H1 (cell line): ENCODE measurements at regions not wholly inside any gene's neighbourhood (a gene's known extent, or its start where the extent isn't known, plus 50 kb on each side); places are given as distances from the start of the nearest gene placed in this dataset.

Experiments
- ASH2L ChIP-seq: fragments of 200-600, 300-600 bp; sonication (generic); IDR thresholded peaks from one replicate; pipeline ENCODE4 v1.7.1; 2017; ENCODE audit warnings: low read length
- BCL11A ChIP-seq, 2 experiments: IDR thresholded peaks; one replicate each; pipeline ENCODE4 v1.6.1; 2011; ENCODE audit warnings: low read depth in 2 of 2, low read length in 2 of 2, mild to moderate bottlenecking in 2 of 2
- HDAC6 ChIP-seq: IDR thresholded peaks from one replicate; pipeline ENCODE4 v1.7.1; 2012; ENCODE audit warnings: low read depth, mild to moderate bottlenecking, inconsistent platforms, low read length, moderate library complexity
- RBBP5 ChIP-seq: IDR thresholded peaks from 2 replicates; pipeline ENCODE4 v1.7.1; 2012; ENCODE audit warnings: low read depth, mild to moderate bottlenecking, inconsistent platforms, low read length, moderate library complexity, borderline replicate concordance
- SIX5 ChIP-seq: IDR thresholded peaks from 2 replicates; pipeline ENCODE4 v1.6.1; 2011; ENCODE audit warnings: mild to moderate bottlenecking, low read depth, low read length
- TCF12 ChIP-seq: IDR thresholded peaks from 2 replicates; pipeline ENCODE4 v1.6.1; 2011; ENCODE audit warnings: low read depth, mild to moderate bottlenecking, low read length
- ZNF274 ChIP-seq: IDR thresholded peaks from 2 replicates; pipeline ENCODE4 v1.7.0; 2012; ENCODE audit warnings: low read length, borderline replicate concordance; ENCODE audit errors: extremely low read depth
- TF ChIP-seq, protein P1 (sequence below): fragments of 300-600 bp; sonication (generic); IDR thresholded peaks from 2 replicates; pipeline ENCODE4 v1.7.1; 2012; ENCODE audit warnings: low read length, moderate library complexity, mild to moderate bottlenecking, inconsistent platforms; ENCODE audit not compliant: insufficient replicate concordance
- TF ChIP-seq, protein P2 (sequence below): IDR thresholded peaks from 2 replicates; pipeline ENCODE4 v1.6.1; 2012; ENCODE audit warnings: low read length, inconsistent platforms

DNA sequence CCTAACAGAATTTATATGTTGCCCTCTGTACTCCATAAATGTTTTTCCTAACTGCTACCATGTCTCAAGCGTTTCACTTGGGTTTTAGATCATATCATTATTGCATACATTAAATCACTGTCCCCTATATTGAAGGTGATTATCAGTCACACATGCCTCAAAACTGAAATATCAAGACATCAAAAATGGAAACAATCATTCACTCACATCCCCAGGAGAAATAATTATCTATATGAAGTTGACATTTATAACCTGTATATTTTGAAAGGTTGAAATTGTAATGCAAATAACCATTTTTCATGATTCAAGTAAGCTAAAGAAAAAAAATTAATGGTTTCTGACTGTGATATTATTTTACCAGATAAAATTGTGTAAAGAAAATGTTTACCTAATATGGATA, 1695.0 kb downstream of the SLITRK1 start (continued):
- TF ChIP-seq, protein P1, sequence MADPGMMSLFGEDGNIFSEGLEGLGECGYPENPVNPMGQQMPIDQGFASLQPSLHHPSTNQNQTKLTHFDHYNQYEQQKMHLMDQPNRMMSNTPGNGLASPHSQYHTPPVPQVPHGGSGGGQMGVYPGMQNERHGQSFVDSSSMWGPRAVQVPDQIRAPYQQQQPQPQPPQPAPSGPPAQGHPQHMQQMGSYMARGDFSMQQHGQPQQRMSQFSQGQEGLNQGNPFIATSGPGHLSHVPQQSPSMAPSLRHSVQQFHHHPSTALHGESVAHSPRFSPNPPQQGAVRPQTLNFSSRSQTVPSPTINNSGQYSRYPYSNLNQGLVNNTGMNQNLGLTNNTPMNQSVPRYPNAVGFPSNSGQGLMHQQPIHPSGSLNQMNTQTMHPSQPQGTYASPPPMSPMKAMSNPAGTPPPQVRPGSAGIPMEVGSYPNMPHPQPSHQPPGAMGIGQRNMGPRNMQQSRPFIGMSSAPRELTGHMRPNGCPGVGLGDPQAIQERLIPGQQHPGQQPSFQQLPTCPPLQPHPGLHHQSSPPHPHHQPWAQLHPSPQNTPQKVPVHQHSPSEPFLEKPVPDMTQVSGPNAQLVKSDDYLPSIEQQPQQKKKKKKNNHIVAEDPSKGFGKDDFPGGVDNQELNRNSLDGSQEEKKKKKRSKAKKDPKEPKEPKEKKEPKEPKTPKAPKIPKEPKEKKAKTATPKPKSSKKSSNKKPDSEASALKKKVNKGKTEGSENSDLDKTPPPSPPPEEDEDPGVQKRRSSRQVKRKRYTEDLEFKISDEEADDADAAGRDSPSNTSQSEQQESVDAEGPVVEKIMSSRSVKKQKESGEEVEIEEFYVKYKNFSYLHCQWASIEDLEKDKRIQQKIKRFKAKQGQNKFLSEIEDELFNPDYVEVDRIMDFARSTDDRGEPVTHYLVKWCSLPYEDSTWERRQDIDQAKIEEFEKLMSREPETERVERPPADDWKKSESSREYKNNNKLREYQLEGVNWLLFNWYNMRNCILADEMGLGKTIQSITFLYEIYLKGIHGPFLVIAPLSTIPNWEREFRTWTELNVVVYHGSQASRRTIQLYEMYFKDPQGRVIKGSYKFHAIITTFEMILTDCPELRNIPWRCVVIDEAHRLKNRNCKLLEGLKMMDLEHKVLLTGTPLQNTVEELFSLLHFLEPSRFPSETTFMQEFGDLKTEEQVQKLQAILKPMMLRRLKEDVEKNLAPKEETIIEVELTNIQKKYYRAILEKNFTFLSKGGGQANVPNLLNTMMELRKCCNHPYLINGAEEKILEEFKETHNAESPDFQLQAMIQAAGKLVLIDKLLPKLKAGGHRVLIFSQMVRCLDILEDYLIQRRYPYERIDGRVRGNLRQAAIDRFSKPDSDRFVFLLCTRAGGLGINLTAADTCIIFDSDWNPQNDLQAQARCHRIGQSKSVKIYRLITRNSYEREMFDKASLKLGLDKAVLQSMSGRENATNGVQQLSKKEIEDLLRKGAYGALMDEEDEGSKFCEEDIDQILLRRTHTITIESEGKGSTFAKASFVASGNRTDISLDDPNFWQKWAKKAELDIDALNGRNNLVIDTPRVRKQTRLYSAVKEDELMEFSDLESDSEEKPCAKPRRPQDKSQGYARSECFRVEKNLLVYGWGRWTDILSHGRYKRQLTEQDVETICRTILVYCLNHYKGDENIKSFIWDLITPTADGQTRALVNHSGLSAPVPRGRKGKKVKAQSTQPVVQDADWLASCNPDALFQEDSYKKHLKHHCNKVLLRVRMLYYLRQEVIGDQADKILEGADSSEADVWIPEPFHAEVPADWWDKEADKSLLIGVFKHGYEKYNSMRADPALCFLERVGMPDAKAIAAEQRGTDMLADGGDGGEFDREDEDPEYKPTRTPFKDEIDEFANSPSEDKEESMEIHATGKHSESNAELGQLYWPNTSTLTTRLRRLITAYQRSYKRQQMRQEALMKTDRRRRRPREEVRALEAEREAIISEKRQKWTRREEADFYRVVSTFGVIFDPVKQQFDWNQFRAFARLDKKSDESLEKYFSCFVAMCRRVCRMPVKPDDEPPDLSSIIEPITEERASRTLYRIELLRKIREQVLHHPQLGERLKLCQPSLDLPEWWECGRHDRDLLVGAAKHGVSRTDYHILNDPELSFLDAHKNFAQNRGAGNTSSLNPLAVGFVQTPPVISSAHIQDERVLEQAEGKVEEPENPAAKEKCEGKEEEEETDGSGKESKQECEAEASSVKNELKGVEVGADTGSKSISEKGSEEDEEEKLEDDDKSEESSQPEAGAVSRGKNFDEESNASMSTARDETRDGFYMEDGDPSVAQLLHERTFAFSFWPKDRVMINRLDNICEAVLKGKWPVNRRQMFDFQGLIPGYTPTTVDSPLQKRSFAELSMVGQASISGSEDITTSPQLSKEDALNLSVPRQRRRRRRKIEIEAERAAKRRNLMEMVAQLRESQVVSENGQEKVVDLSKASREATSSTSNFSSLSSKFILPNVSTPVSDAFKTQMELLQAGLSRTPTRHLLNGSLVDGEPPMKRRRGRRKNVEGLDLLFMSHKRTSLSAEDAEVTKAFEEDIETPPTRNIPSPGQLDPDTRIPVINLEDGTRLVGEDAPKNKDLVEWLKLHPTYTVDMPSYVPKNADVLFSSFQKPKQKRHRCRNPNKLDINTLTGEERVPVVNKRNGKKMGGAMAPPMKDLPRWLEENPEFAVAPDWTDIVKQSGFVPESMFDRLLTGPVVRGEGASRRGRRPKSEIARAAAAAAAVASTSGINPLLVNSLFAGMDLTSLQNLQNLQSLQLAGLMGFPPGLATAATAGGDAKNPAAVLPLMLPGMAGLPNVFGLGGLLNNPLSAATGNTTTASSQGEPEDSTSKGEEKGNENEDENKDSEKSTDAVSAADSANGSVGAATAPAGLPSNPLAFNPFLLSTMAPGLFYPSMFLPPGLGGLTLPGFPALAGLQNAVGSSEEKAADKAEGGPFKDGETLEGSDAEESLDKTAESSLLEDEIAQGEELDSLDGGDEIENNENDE: no peak
- TF ChIP-seq SIX5 (no peak), ASH2L (no peak), ZNF274 (no peak), TCF12 (no peak), HDAC6 (no peak), RBBP5 (no peak), BCL11A (IDR thresholded peaks at IDR 0.05; ENCODE audit: low read depth in 2 of 2, low read length in 2 of 2) (no peak)
- TF ChIP-seq, protein P2, sequence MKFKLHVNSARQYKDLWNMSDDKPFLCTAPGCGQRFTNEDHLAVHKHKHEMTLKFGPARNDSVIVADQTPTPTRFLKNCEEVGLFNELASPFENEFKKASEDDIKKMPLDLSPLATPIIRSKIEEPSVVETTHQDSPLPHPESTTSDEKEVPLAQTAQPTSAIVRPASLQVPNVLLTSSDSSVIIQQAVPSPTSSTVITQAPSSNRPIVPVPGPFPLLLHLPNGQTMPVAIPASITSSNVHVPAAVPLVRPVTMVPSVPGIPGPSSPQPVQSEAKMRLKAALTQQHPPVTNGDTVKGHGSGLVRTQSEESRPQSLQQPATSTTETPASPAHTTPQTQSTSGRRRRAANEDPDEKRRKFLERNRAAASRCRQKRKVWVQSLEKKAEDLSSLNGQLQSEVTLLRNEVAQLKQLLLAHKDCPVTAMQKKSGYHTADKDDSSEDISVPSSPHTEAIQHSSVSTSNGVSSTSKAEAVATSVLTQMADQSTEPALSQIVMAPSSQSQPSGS: no peak
